Tibial nerve (tissue), 3 donors: ENCODE measurements at regions not wholly inside any gene's neighbourhood (a gene's known extent, or its start where the extent isn't known, plus 50 kb on each side); places are given as distances from the start of the nearest gene placed in this dataset.

ENCODE experiments used
- CTCF ChIP-seq, 5 experiments: fragments of 200-600 bp in 3 of 5; fragments of 450-650 bp in 2 of 5; sonication (generic) in 3 of 5; IDR thresholded peaks; one replicate each; pipeline ENCODE4 v1.5.1; 2016 to 2019; ENCODE audit warnings: antibody characterized with exemption in 5 of 5, mild to moderate bottlenecking in 3 of 5, moderate library complexity in 2 of 5
- POLR2A ChIP-seq, 2 donors: fragments of 450-650 bp; IDR thresholded peaks; one replicate each; pipeline ENCODE4 v1.6.1; 2017; ENCODE audit warnings: antibody characterized with exemption in 2 of 2, mild to moderate bottlenecking in 2 of 2, moderate library complexity in 2 of 2

DNA sequence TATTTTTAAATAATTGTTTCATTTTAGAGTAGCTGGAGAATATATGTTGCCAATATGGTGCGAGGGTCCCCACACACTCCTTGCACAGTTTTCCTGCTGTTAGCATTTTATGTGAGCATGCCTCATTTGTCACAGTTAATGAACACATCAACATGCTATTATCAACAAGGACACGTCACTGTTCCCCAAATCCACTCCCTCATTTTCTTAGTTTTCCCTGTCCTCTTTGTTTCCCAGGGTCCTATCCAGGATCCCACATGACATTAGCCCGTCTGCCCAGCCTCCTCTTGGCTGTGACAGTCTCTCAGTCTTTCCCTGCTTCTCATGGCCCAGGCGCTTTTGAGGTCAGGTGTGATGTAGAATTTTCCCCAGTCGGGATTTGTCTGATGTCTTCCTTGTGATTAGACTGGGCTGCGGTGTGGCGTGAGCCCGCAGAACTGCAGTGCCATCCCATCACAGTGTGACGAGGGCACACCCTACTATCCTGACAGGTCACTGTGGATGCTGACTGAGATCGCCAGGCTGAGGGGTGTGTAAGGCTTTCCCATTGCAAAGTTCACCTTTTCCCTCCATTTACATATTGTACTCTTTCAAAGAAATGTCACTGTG is 450.6 kb upstream of the B3GAT1 start:
- TF ChIP-seq CTCF (IDR thresholded peaks at IDR 0.05) = no peak
- TF ChIP-seq POLR2A (IDR thresholded peaks at IDR 0.05) = no peak
